HG03520 (cell line): ENCODE measurements at regions not wholly inside any gene's neighbourhood (a gene's known extent, or its start where the extent isn't known, plus 50 kb on each side); places are given as distances from the start of the nearest gene placed in this dataset.
"Not testable (repeated sequence)": the region's sequence is repeated elsewhere in the genome, so short reads cannot be mapped to it uniquely, and the experiment has no call there.

Experiments
- ATAC-seq: cut with Tn5 transposase; IDR thresholded peaks from one replicate; pipeline ENCODE4 v1.9.1; 2021; ENCODE audit warnings: mild to moderate bottlenecking, moderate library complexity; ENCODE audit not compliant: unreplicated experiment

DNA sequence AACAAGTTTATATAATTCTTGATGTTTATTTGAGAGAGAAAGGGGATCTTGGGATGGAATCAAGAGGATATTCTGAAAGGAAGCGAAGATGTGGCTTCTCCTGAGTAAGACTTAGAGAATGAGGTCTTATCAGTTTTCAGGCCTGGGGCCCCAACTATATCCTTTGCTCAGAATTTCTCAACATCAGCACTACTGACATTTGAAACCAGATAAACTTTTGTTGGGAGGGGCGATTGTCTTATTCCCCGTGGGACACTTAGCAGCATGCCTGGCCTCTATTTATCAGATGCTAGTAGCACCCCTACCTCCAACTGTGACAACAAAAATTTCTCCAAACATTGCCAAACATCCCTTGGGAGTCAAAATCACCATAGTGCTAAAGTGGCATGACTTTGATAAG lies 567.7 kb downstream of the MAT2B start:
- ATAC-seq, result no peak

DNA sequence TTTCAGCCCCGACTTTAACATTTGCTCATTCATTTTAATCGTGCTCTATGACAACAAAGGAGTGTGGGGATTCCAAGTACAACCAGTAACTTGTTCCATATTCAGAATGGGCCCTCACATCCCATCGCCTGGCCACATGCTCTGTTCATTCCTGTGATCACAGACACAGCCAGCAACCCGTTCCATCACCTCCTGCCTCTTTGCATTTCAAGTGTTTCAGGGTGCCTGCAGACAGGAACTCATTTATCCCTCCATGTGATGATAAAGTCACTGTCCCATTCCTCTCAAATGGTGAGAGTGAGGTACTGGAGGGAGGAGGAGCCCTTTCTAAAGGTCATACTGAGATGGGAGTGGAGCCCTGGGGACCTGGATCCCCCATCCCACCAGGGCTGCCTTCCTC lies 571.1 kb downstream of the MAT2B start:
- ATAC-seq, result no peak

DNA sequence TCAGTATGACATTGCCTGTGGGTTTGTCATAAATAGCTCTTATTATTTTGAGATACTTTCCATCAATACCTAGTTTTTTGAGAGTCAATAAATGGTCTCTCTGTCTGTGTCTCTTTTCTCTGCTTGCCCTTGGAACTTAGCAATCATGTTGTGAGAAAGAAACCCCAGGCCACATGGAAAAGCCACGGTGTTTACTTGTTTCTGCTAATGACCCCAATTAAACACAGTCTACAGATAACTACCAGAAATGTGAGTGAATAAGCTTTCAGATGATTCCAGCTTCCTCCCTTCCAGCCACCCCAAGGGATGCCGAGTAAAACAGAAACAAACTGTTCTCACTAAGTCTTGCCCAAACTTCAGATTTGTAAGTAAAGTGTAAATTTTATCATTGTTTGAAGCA lies 584.9 kb downstream of the MAT2B start:
- ATAC-seq, result no peak

DNA sequence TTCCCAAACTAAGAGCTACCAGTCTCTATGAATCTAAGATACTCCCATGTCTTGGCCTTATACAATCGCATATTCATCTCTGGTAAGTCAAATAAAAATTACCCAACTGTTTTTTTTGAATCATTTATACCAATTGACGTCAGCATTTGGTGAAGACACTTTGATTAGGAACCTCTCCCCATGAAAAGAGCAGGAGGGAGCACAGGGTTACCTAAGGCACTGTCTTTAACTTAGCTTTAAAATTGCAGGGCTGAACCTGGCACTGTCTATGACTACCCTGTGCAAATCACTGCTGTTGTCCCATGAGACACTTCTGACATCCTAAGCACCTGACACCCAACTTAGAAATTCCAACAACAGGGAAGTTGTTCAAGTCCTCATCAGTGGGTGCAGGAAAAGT lies 586.4 kb downstream of the MAT2B start:
- ATAC-seq, result no peak

DNA sequence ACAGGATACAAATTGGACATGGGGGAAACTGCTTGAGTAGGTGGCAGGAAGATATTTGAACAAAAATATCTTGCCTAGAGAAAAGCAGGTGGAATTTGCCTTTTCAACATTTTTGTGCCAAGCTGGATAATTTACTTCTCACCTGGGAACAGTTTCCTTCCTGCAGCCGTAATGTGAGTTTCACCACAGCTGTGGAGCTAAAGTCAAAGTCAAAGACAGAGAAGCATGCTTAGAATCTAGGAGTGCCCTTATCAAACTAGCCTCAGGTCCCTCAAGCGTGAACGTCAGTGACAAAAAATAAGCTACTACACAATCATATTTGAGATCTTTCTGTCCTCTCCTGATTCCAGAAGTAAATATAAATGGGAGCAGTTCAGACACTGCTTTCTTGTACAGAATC lies 588.9 kb downstream of the MAT2B start:
- ATAC-seq, result no peak

DNA sequence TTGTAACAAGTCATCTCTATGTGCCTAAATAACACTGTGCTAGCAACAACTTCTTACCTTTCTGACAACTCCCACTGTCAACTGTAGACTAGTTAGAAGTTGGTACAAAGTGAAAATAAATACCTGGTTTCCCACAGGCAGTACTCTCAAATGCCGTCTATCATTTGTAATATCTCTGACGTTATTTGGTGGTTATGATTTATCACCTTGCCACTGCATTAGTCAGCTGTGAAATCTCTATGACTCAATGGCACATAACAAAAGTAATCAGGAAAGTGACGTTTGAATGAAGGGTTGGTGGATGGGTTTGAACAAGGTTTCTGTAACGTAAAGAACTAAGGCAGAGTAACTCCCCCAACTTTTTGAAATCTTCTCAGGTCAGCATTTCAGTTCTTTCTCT lies 592.3 kb downstream of the MAT2B start:
- ATAC-seq, result no peak

DNA sequence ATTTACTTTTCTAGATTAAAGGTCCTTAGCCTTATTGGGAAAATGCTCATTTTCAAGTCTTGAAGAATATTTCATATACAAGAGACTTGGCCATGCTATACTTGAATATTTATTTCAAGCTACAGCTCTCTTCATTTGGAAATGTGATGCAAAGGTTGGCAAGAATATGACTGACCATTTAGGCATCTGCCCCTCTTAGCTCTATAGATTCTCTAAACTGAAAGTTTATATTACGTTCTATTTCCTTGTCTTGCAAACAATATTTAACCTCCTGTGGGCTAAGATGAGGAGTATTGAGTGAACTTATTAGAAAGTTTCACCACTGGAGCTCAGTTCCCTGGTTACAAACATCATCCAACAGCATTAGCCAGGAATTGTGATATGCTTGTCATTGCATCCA lies 593.1 kb downstream of the MAT2B start:
- ATAC-seq, result no peak

DNA sequence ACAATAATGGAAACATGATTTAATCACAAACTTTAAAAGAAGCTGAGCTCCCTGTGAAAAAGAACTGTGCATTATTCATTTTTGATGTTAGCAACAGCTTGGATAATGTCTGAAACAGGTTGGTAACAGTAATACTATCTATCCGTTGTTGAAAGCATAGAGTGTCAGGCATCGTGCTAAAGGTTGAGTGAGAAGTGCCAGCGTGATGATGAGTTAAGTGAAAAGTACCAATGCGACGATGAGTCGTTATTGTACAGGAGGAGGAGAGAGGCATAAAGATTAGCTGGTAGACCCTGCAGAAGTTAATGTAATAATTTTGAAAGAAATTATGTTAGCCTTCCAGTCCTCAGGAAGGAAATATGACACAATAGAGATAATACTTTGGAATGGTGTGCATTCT lies 593.6 kb downstream of the MAT2B start:
- ATAC-seq, result no peak

DNA sequence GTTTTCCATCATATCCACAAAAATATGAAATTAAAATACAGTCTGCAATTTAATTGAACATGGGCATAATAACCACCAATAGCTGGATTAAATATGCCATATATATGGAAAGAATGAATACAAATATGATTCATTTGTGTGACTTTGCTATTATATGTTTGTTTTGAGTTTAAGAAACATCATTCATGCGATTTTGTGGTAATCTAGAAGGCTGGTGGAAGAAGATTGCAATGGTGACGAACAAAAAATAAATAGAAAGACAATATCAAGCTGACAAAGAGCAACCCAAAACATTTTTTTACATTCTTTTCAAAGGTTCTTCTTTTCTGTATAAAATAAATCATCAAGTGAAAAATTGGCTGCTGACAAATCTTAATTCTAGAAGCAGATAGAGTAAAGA lies 610.0 kb downstream of the MAT2B start:
- ATAC-seq, result no peak

DNA sequence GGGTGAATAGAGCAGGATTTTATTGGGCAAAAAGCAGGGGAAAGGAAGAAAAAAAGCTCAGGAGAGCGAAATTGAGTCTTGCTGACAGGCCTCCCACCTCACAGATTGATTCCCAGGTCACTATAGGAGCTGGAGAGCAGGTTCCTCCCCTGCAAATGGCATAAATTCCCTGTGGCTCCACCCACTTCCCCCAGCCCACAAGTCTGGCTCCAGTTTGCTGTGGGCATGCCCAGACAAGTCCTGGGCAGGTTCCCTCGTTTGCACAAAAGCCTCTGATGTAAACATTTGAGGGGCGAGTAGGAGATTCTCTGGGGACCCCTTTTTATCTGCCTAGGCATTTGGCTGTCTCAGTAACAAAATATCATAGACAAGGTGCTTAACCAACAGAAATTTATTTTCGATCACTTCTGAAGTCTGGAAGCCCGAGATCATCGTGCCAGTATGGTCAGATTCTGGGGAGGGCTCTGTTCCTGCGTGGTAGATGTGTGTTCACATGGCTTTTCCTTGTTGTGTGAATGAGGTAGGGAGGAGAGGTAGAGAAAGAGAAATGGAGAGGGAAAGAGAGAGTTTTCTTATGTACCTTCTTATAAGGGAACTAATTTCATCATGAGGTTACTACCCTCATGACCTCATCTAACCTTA lies 614.5 kb downstream of the MAT2B start:
- peak; percentile 70 for ATAC-seq

DNA sequence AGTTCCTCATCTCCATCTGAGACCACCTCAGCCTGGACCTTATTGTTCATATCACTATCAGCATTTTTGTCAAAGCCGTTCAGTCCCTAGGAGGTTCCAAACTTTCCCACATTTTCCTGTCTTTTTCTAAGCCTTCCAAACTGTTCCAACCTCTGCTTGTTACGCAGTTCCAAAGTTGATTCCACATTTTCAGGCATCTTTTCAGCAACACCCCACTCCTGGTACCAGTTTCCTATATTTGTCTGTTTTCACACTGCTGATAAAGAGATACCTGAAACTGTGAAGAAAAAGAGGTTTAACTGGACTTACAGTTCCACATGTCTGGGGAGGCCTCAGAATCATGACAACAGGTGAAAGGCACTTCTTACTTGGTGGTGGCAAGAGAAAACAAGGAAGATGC lies 622.1 kb downstream of the MAT2B start:
- ATAC-seq, result no peak

DNA sequence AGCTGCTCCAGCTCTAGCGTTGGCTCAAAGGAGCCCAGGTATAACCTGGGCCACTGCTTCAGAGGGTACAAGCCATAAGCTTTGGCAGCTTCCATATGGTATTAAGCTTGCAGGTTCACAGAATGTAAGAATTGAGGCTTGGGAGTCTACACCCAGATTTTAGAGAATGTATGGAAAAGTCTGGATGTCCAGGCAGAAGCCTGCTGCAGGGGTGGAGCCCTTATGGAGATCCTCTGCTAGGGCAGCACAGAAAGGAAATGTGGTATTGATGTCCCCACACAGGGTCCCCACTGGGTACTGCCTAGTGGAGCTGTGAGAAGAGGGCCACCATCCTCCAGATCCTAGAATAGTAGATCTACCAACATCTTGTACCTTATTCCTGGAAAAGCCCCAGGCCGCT lies 626.9 kb downstream of the MAT2B start:
- ATAC-seq, result no peak

DNA sequence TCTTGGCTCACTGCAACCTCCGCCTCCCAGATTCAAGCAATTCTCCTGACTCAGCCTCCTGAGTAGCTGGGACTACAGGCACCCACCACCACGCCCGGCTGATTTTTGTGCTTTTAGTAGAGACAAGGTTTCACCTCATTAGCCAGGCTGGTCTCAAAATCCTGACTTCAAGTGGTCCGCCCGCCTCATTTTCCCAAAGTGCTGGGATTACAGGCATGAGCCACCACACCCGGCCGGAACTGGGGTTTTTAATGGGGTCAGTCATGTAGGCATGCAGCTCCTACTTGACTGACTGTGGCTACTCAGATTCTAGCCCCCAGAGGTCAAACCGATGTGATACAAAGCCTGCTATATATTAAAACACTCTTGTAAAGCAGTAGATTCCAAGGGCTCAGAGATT lies 631.7 kb downstream of the MAT2B start:
- no peak for ATAC-seq

DNA sequence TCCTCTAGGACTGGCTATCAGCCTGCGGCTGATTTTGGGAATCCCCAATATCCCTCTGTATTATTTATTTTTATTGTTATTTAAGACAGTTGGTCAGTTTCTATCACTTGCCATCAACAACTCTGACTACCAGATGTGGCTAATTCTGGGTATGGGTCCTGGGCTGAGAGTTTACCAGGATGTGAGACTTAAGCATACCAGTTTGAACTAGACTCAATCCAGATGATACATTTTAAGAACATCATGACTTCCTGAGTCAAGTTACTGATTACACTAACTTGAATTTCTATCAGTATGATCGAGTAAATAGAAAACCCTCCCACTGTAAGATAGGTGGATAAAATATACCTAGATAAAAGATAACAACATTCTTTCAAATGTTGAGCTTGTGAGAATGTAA lies 634.0 kb downstream of the MAT2B start:
- ATAC-seq, result no peak

DNA sequence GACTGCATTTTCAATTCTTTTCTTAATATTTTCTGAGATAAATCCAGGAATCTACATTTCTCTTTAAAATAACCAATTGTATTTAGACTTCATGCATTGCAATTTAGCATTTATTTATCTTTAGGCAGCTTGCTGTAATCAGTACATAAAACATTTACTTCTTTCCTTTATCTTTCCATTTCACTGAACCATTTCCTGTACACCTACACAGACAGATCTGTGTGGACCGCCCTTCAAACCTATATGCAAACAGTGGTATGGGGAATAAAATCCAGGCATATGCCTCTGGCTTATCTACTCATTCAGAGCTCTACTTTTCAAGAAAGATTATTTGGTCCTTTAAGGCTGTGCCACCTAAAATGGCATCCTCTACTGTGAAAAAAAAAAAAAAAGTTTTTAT lies 640.0 kb downstream of the MAT2B start:
- no peak for ATAC-seq

DNA sequence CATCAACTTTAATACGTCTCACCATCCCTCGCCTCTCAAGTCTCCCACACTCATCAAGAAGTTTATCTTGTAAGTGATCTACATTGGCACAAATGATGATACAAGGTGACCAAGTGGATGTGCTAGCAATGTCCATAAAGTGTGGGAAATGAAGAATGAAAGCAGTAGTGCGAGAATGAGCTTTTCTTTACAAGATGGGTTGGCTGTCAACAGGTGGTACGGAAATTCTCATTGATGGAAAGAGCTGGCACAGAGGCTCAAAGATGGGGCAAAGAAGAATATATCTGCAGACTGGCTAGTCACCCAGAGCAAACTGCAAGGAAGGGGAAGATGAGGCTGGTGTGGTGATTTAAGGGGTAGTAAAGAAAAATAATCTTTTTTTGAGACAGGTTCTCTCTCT lies 640.8 kb downstream of the MAT2B start:
- ATAC-seq, result no peak

DNA sequence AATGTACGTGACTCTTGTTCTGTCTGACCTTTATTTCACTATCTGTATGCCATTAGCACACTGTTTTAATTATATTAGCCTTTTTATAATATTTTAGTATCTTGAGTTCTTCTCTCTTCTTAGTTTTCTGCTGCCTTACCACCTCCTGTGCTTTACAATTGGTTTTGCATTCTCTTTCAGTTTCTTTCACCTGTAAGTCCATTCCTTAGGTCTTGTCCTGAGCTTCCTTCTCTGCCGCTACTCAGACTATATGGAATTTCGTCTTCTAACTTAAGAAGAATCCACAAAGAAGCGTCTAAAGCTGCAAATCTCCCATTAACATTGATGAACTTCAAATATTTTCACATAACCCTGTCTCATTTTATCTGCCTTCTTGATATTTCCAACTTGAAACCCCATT lies 642.9 kb downstream of the MAT2B start:
- no peak for ATAC-seq

DNA sequence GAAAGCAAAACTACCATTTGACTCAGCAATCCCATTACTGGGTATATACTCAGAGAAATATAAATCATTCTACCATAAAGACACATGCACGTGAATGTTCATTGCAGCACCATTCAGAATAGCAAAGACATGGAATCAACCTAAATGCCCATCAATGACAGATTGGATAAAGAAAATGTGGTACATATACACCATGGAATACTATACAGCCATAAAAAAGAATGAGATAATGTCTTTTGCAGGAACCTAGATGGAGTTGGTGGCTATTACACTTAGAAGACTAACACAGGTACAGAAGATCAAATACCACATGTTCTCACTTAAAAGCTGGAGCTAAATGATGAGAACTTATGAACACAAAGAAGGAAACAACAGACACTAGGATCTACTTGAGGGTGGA lies 647.1 kb downstream of the MAT2B start:
- ATAC-seq, result not testable (repeated sequence)

DNA sequence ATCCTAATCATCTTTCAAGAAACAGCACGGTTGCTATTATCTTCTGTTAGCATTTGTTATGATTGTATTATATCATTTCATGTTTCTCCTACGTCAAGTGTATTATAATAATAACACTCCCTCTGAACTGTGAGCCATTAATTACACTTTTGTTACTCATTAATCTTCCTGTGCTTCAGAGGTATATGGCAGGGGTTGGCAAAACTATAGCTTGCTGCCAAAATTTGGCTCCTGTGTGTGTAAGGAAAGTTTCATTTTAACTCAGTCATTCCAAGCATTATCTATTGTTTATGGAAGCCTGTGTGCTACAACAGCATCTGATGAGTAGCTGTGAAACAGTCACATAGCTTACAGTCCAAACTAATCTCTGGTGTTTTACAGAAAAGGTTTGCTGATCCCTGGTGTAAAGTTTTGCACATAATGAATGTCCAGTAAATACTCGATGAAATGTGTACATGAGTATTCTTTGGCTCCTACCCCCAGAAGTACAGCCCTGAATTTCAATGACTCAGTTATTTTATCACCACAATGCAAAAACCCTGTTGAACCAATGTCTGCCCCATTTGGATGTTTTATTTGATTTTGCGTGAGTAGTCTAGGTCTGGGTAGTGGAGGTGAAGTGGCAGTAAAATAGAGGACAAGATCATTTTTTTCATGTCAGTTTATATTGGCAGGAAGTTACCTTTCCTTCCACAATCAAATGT lies 648.2 kb downstream of the MAT2B start:
- ATAC-seq, result no peak

DNA sequence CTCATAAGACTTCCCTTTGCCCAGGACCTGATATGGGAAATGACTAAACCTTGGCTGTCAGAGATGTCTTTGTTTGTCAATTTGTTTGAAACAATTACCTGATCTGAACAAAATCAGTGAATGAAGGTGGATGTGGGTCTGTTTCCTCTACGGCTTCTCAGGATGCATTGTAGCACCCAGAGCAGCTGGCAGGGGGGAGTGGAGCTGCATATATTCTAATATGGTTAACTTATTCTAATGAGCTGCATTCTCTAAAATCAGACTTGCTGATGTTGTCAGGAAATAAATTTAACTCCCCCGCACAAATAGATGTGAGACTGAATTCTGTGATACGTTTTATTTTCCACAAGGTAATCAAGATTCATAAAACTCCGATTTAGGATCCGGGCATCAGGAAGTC lies 665.4 kb downstream of the MAT2B start:
- ATAC-seq, result no peak

DNA sequence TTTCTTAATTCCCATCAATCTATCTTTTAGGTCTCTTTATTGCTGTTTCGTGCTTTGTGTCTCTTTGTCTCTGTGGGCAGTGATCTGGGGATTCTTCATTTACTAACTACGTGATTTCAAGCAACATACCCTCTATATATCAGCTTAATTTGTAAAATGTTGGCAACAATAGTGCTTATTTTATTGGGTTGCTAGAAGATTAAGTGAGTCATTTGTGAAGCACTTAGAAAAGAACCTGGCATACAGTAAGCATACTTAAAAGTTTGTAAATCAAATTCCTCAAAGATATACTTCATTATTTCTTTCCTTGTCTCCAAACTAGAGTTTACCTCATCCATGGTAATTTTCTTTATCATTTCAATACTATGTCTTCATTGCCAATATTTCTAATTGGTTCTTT lies 669.7 kb downstream of the MAT2B start:
- ATAC-seq, result no peak

DNA sequence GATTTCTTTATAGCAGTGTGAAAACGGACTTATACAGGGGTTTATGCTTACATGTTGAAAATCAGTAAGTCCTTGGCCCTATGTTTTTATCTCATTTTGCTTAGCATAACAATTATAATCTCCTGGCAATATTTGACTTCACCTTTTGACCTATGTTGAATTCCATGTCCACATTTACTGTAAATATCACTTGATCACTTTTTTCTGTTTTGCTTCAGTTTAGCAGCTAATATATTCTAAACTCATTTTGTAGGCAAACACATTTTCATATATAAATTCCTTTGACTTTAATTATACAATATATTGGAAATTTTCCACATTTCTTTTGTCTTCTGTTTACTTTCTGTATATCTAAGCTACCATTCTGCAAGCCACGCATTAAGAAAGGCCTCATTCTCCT lies 674.0 kb downstream of the MAT2B start:
- no peak for ATAC-seq

DNA sequence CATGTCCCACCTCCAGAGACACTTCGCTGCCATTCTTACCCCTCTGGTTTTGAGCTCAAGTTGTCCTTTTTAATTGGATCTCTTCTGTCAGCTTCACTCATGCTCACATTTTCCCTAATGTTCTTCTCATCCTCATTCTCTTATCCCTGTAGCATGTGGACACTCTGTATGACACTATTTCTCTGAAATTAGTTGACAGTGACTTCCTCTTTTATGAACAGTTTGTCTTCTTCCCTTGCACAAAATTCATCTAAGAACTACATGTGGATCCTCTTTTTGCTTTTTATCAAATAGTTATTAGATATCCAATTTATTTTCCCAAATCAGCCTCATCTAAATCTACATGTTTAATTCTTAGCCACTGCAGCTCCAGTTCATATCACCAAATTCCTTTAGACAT lies 676.2 kb downstream of the MAT2B start:
- ATAC-seq, result no peak
